ENCODE measurements at regions not wholly inside any gene's neighbourhood (a gene's known extent, or its start where the extent isn't known, plus 50 kb on each side); places are given as distances from the start of the nearest gene placed in this dataset.

DNA sequence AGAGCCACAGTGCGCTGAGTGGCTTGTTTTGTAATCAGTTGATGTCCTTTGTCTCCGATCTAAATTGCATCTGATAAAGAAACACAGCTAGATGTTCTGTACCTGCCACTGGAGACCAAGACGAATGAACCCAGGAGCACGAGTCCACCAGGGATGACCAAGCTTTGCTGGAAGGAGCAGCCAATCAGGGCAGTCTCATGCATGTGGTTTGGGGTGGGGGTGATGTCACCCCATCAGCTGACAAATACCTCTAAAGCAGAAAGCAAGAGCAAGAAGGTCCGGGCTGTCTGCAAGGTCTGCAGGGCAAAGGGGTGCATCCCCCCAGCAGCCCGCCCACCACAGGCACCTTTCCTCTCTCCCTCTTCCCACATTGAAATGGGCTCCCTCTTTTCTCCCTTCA lies 653.8 kb downstream of the AJAP1 start:
- Histone ChIP-seq H3K4me1 (ENCODE audit: control insufficient read depth in 1 of 2, insufficient read depth in 2 of 2, low read length in 2 of 2) (no peaks in the 10 kb centered on the region), H3K9me3 (ENCODE audit: control insufficient read depth in 1 of 2, low read length in 2 of 2) (no peaks in the 10 kb centered on the region), H3K27me3 (ENCODE audit: low read depth, low read length) (no peaks in the 10 kb centered on the region), H3K27ac (ENCODE audit: low read length) (no peak overlapping the region), H3K4me3 (ENCODE audit: low read depth in 1 of 2, low read length in 2 of 2) (no peak overlapping the region), H3K36me3 (ENCODE audit: control insufficient read depth in 1 of 2, insufficient read depth in 2 of 2, low read length in 2 of 2) (no peaks in the 10 kb centered on the region)

GRCh38 chr1:5304702-5305101 lies 650.3 kb downstream of the AJAP1 start:
- H3K27me3 ChIP-seq (ENCODE audit: low read depth, low read length) = no peaks in the 10 kb centered on the region
- no peak overlapping the region for H3K27ac ChIP-seq (ENCODE audit: low read length)
- no peaks in the 10 kb centered on the region for H3K36me3 ChIP-seq (ENCODE audit: control insufficient read depth in 1 of 2, insufficient read depth in 2 of 2, low read length in 2 of 2)

GRCh38 chr1:5298376-5298775 lies 644.0 kb downstream of the AJAP1 start:
- H3K4me3 ChIP-seq (ENCODE audit: low read depth in 1 of 2, low read length in 2 of 2) = no peak overlapping the region
- H3K36me3 ChIP-seq (ENCODE audit: control insufficient read depth in 1 of 2, insufficient read depth in 2 of 2, low read length in 2 of 2) = no peaks in the 10 kb centered on the region
- H3K4me1 ChIP-seq (ENCODE audit: control insufficient read depth in 1 of 2, insufficient read depth in 2 of 2, low read length in 2 of 2) = no peaks in the 10 kb centered on the region
- H3K27me3 ChIP-seq (ENCODE audit: low read depth, low read length) = no peaks in the 10 kb centered on the region
- H3K27ac ChIP-seq (ENCODE audit: low read length) = no peak overlapping the region
- no peaks in the 10 kb centered on the region for H3K9me3 ChIP-seq (ENCODE audit: control insufficient read depth in 1 of 2, low read length in 2 of 2)

More at GRCh38 chr1:5304702-5305101, 650.3 kb downstream of the AJAP1 start:
- H3K9me3 ChIP-seq (ENCODE audit: control insufficient read depth in 1 of 2, low read length in 2 of 2) = no peaks in the 10 kb centered on the region
- H3K4me3 ChIP-seq (ENCODE audit: low read depth in 1 of 2, low read length in 2 of 2) = no peak overlapping the region
- H3K4me1 ChIP-seq (ENCODE audit: control insufficient read depth in 1 of 2, insufficient read depth in 2 of 2, low read length in 2 of 2) = no peaks in the 10 kb centered on the region

DNA sequence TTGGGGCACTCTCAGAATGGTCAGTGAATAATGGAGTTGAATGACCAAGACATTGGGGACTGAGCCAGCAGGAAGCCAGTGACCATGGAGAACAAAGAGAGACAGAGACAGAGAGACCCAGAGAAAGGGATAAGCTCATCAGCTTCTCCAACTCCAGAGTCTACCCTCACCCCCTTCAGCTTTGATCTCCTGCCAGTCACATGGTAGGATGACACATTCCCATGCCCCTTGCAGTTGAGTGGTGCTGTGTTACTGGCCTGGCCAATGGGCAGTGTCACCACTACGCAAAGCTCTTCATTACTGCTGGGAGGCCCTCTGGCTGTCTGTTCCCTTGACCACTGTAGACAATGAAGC lies 643.5 kb downstream of the AJAP1 start:
- Histone ChIP-seq H3K27ac (ENCODE audit: low read length) (no peak overlapping the region), H3K36me3 (ENCODE audit: control insufficient read depth in 1 of 2, insufficient read depth in 2 of 2, low read length in 2 of 2) (no peaks in the 10 kb centered on the region), H3K9me3 (ENCODE audit: control insufficient read depth in 1 of 2, low read length in 2 of 2) (no peaks in the 10 kb centered on the region), H3K4me1 (ENCODE audit: control insufficient read depth in 1 of 2, insufficient read depth in 2 of 2, low read length in 2 of 2) (no peaks in the 10 kb centered on the region), H3K27me3 (ENCODE audit: low read depth, low read length) (no peaks in the 10 kb centered on the region), H3K4me3 (ENCODE audit: low read depth in 1 of 2, low read length in 2 of 2) (no peak overlapping the region)

- Histone ChIP-seq H3K27ac (ENCODE audit: low read length) (no peak overlapping the region), H3K4me3 (ENCODE audit: low read depth in 1 of 2, low read length in 2 of 2) (no peak overlapping the region)
Measured at GRCh38 chr1:5297180-5297885, 642.9 kb downstream of the AJAP1 start.

GRCh38 chr1:5296557-5297179 lies 642.3 kb downstream of the AJAP1 start:
- Histone ChIP-seq H3K27me3 (ENCODE audit: low read depth, low read length) (no peaks in the 10 kb centered on the region), H3K9me3 (ENCODE audit: control insufficient read depth in 1 of 2, low read length in 2 of 2) (no peaks in the 10 kb centered on the region), H3K27ac (ENCODE audit: low read length) (no peak overlapping the region)

More at GRCh38 chr1:5297180-5297885, 642.9 kb downstream of the AJAP1 start:
- no peaks in the 10 kb centered on the region for H3K9me3 ChIP-seq (ENCODE audit: control insufficient read depth in 1 of 2, low read length in 2 of 2)
- H3K36me3 ChIP-seq (ENCODE audit: control insufficient read depth in 1 of 2, insufficient read depth in 2 of 2, low read length in 2 of 2) = no peaks in the 10 kb centered on the region
- no peaks in the 10 kb centered on the region for H3K27me3 ChIP-seq (ENCODE audit: low read depth, low read length)
- no peaks in the 10 kb centered on the region for H3K4me1 ChIP-seq (ENCODE audit: control insufficient read depth in 1 of 2, insufficient read depth in 2 of 2, low read length in 2 of 2)

GRCh38 chr1:5296095-5296494 lies 641.7 kb downstream of the AJAP1 start:
- no peaks in the 10 kb centered on the region for H3K36me3 ChIP-seq (ENCODE audit: control insufficient read depth in 1 of 2, insufficient read depth in 2 of 2, low read length in 2 of 2)
- H3K4me3 ChIP-seq (ENCODE audit: low read depth in 1 of 2, low read length in 2 of 2) = no peak overlapping the region
- no peaks in the 10 kb centered on the region for H3K4me1 ChIP-seq (ENCODE audit: control insufficient read depth in 1 of 2, insufficient read depth in 2 of 2, low read length in 2 of 2)
- H3K9me3 ChIP-seq (ENCODE audit: control insufficient read depth in 1 of 2, low read length in 2 of 2) = no peaks in the 10 kb centered on the region
- no peak overlapping the region for H3K27ac ChIP-seq (ENCODE audit: low read length)
- H3K27me3 ChIP-seq (ENCODE audit: low read depth, low read length) = no peaks in the 10 kb centered on the region

More at GRCh38 chr1:5296557-5297179, 642.3 kb downstream of the AJAP1 start:
- Histone ChIP-seq H3K36me3 (ENCODE audit: control insufficient read depth in 1 of 2, insufficient read depth in 2 of 2, low read length in 2 of 2) (no peaks in the 10 kb centered on the region), H3K4me1 (ENCODE audit: control insufficient read depth in 1 of 2, insufficient read depth in 2 of 2, low read length in 2 of 2) (no peaks in the 10 kb centered on the region), H3K4me3 (ENCODE audit: low read depth in 1 of 2, low read length in 2 of 2) (no peak overlapping the region)

GRCh38 chr1:5291889-5292288 lies 637.5 kb downstream of the AJAP1 start:
- Histone ChIP-seq H3K27ac (ENCODE audit: low read length) (no peak overlapping the region), H3K9me3 (ENCODE audit: control insufficient read depth in 1 of 2, low read length in 2 of 2) (no peaks in the 10 kb centered on the region), H3K36me3 (ENCODE audit: control insufficient read depth in 1 of 2, insufficient read depth in 2 of 2, low read length in 2 of 2) (no peaks in the 10 kb centered on the region), H3K4me3 (ENCODE audit: low read depth in 1 of 2, low read length in 2 of 2) (no peak overlapping the region), H3K27me3 (ENCODE audit: low read depth, low read length) (no peaks in the 10 kb centered on the region), H3K4me1 (ENCODE audit: control insufficient read depth in 1 of 2, insufficient read depth in 2 of 2, low read length in 2 of 2) (no peaks in the 10 kb centered on the region)

DNA sequence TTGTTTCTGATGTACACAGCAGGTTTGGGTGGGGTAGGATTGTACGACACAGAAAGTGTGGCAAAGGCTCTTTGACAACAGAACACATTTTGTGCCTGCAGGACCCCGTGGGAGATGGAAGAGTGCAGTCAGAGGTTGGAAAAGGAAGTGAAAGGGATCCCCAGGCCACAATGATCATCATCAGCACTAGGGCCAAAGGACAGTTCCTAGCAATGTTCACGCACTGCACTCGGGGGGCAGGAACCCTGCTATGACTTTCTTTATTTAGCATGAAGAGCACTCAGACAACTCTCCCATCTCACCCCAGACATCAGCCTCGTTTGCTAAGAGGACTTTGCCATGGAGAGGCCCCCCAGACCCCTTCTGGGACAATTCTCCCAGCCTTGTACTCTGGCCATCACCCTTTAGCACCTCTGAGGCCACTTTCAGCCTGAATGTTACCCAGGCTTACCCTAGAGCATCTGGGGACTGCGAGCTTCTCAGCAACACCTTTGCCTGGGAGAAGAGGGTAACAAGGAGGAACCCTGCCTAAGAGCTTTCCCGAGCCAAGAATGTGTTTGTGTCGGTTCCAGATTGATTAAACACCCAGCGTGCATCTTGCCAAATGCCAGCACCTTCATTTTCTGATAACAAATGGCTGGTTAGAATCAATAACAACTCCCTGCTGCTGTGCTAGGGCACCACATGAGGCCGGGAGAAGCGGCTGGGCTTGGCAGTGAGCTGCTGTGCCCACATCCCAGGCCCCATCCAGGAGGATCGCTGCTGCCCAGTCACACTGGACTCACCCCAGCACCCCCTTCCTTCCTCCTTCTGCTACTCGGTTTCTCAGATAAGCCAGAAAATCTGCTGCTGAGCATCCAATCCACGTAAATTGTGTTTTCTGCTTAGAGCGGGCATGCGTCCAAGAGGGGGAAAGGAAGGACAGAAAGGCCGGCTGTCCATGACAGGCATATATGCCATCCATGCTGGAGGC lies 633.1 kb downstream of the AJAP1 start:
- Histone ChIP-seq H3K36me3 (ENCODE audit: control insufficient read depth in 1 of 2, insufficient read depth in 2 of 2, low read length in 2 of 2) (no peaks in the 10 kb centered on the region), H3K27me3 (ENCODE audit: low read depth, low read length) (no peaks in the 10 kb centered on the region), H3K9me3 (ENCODE audit: control insufficient read depth in 1 of 2, low read length in 2 of 2) (peaks cover 0 to 4% of the 10 kb centered on the region in 2 donors), H3K4me1 (ENCODE audit: control insufficient read depth in 1 of 2, insufficient read depth in 2 of 2, low read length in 2 of 2) (no peaks in the 10 kb centered on the region), H3K4me3 (ENCODE audit: low read depth in 1 of 2, low read length in 2 of 2) (no peak overlapping the region), H3K27ac (ENCODE audit: low read length) (no peak overlapping the region)

DNA sequence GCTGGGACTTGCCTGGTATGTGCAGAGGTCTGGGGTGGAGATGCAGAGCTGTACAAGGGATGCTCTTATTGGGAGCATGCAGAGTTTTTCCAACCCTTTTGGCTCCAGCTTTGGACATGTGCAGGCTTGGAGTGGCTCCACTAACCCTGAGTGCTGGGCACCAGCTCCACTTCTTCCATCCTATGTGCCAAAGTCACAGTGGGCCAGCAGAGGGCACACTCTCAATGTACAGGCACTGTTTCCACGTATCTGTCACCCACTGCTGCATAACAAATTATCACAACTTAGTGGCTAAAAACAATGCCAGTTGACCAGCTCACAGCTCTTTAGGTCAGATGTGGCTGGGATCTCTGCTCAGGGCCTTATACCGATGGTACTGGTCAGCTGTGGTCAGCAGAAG lies 631.8 kb downstream of the AJAP1 start:
- no peaks in the 10 kb centered on the region for H3K27me3 ChIP-seq (ENCODE audit: low read depth, low read length)
- no peaks in the 10 kb centered on the region for H3K4me1 ChIP-seq (ENCODE audit: control insufficient read depth in 1 of 2, insufficient read depth in 2 of 2, low read length in 2 of 2)
- H3K36me3 ChIP-seq (ENCODE audit: control insufficient read depth in 1 of 2, insufficient read depth in 2 of 2, low read length in 2 of 2) = no peaks in the 10 kb centered on the region
- peaks cover 0 to 4% of the 10 kb centered on the region in 2 donors for H3K9me3 ChIP-seq (ENCODE audit: control insufficient read depth in 1 of 2, low read length in 2 of 2)
- no peak overlapping the region for H3K4me3 ChIP-seq (ENCODE audit: low read depth in 1 of 2, low read length in 2 of 2)
- no peak overlapping the region for H3K27ac ChIP-seq (ENCODE audit: low read length)

DNA sequence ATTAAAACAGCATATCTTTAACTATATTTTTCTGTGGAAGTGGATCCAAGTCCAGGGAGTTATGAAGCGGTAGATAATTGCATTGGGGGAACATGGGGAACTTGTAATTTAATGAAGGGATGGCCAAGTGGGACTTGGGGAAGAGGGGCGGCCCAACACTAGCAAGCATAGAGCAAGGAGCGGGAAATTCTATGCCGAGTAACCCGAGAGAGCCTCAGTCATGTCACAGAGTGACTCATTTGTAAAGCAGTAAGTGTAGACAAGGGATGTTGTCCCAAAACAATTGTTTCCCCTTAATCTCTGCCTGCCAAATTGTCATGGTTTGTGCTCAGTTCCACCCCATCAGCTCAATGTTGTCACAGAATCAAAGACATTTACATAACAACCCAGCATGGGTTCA lies 620.1 kb downstream of the AJAP1 start:
- H3K4me1 ChIP-seq (ENCODE audit: control insufficient read depth in 1 of 2, insufficient read depth in 2 of 2, low read length in 2 of 2) = no peaks in the 10 kb centered on the region
- no peak overlapping the region for H3K27ac ChIP-seq (ENCODE audit: low read length)
- H3K4me3 ChIP-seq (ENCODE audit: low read depth in 1 of 2, low read length in 2 of 2) = no peak overlapping the region
- no peaks in the 10 kb centered on the region for H3K27me3 ChIP-seq (ENCODE audit: low read depth, low read length)
- no peaks in the 10 kb centered on the region for H3K36me3 ChIP-seq (ENCODE audit: control insufficient read depth in 1 of 2, insufficient read depth in 2 of 2, low read length in 2 of 2)
- no peaks in the 10 kb centered on the region for H3K9me3 ChIP-seq (ENCODE audit: control insufficient read depth in 1 of 2, low read length in 2 of 2)

All from muscle layer of duodenum (tissue), 2 donors.